Calu3 (cell line): ENCODE measurements at regions not wholly inside any gene's neighbourhood (a gene's known extent, or its start where the extent isn't known, plus 50 kb on each side); places are given as distances from the start of the nearest gene placed in this dataset.
A peak's percentile ranks its signal among the peaks of the same experiment; 100 is the strongest.

Source experiments
- BruUV-seq: library from RNA; stranded (reverse); fragments of 400-500 nt; replicated peaks from 2 replicates; lab custom pipeline; 2021; lab: Mats Ljungman, UMichigan
- CTCF ChIA-PET: fragments of 300-600 bp; sonication (Branson Sonifier 250); formaldehyde crosslinking; loops from one replicate; lab custom pipeline; 2022; ENCODE audit warnings: antibody characterized with exemption; lab: Charles Lee
- DNase-seq: peaks from one replicate; pipeline ENCODE4 v3.0.0; 2022
- H3K27ac Mint-ChIP-seq: one replicate; pipeline ENCODE4 v1.8.0; 2022; ENCODE audit warnings: mixed read lengths; ENCODE audit not compliant: unreplicated experiment
- H3K27me3 Mint-ChIP-seq: one replicate; pipeline ENCODE4 v1.8.0; 2022; ENCODE audit warnings: mixed read lengths; ENCODE audit not compliant: unreplicated experiment
- H3K36me3 Mint-ChIP-seq: one replicate; pipeline ENCODE4 v1.8.0; 2022; ENCODE audit warnings: mild to moderate bottlenecking, moderate library complexity, mixed read lengths; ENCODE audit not compliant: insufficient read depth, unreplicated experiment
- H3K4me1 Mint-ChIP-seq: one replicate; pipeline ENCODE4 v1.8.0; 2022; ENCODE audit warnings: mild to moderate bottlenecking, low read depth, mixed read lengths; ENCODE audit not compliant: unreplicated experiment
- H3K4me3 Mint-ChIP-seq: one replicate; pipeline ENCODE4 v1.8.0; 2022; ENCODE audit warnings: mild to moderate bottlenecking, low read depth, moderate library complexity, mixed read lengths; ENCODE audit not compliant: unreplicated experiment
- H3K9me3 Mint-ChIP-seq: one replicate; pipeline ENCODE4 v1.8.0; 2022; ENCODE audit warnings: low read depth, mixed read lengths; ENCODE audit not compliant: unreplicated experiment
- intact Hi-C: fragments of 100-400 bp; cut with micrococcal nuclease; formaldehyde crosslinking; loops from one replicate; pipeline ENCODE4 v1.10.0; 2022; ENCODE audit not compliant: unreplicated experiment
- TF ChIP-seq, protein P1 (sequence below): fragments of 200-600 bp; IDR thresholded peaks from one replicate; pipeline ENCODE4 v1.8.0; 2022; ENCODE audit warnings: antibody characterized with exemption; ENCODE audit not compliant: unreplicated experiment

DNA sequence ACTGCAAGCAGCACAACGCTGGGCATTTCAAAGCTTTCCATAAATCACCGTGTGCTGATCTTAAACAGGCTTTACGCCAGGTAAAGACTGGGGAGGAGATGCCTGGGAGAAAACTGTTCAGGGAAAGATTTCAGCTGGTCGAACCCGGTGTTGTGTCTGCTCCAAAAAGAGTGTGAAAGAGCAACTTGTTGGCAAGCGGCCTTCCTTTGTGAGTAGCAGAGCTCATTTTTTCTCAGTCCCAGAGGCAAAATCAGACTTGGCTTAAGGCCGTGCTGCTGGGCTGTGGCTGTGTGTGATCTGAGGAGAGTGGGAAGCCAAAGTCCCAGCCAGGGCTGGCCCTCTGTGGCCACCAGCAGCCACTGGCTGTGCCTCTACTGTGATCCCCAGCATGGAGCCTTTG, 75.7 kb upstream of the E2F8 start:
- Mint-ChIP-seq H3K4me3 (no peak overlapping the region), H3K27me3 (peaks cover 72% of the 10 kb centered on the region), H3K36me3 (no peaks in the 10 kb centered on the region), H3K9me3 (no peaks in the 10 kb centered on the region), H3K27ac (no peak overlapping the region), H3K4me1 (no peaks in the 10 kb centered on the region)
- intact Hi-C loops = no loop called here
- DNase-seq = no peak
- CTCF ChIA-PET = no interaction called here
- TF ChIP-seq, protein P1, sequence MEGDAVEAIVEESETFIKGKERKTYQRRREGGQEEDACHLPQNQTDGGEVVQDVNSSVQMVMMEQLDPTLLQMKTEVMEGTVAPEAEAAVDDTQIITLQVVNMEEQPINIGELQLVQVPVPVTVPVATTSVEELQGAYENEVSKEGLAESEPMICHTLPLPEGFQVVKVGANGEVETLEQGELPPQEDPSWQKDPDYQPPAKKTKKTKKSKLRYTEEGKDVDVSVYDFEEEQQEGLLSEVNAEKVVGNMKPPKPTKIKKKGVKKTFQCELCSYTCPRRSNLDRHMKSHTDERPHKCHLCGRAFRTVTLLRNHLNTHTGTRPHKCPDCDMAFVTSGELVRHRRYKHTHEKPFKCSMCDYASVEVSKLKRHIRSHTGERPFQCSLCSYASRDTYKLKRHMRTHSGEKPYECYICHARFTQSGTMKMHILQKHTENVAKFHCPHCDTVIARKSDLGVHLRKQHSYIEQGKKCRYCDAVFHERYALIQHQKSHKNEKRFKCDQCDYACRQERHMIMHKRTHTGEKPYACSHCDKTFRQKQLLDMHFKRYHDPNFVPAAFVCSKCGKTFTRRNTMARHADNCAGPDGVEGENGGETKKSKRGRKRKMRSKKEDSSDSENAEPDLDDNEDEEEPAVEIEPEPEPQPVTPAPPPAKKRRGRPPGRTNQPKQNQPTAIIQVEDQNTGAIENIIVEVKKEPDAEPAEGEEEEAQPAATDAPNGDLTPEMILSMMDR = no peak
- no TSS peak for BruUV-seq

DNA sequence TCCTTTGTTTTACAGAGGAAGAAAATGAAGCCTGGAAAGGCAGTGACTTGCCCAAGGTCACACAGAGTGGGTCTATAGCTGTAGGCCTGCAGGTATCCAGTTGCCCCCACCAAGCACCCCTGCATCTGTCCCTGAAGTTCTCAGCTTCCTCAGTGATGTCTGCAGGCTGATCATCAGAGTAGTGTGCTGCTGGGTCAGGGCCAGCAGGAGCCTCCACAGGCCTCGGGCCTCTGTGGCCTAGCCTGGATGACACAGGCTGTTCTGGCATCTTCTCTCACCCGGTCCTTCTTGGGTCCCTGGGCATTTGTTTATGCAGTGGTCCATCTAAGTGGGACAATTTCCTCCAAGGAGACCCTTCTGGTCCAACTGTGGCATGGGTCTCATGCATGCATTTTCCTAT, 74.8 kb upstream of the E2F8 start:
- peaks cover 71% of the 10 kb centered on the region for H3K27me3 Mint-ChIP-seq
- no peaks in the 10 kb centered on the region for H3K36me3 Mint-ChIP-seq
- no peaks in the 10 kb centered on the region for H3K4me1 Mint-ChIP-seq
- no peaks in the 10 kb centered on the region for H3K9me3 Mint-ChIP-seq
- no peak overlapping the region for H3K4me3 Mint-ChIP-seq
- H3K27ac Mint-ChIP-seq = no peak overlapping the region
- no TSS peak for BruUV-seq
- CTCF ChIA-PET = no interaction called here
- TF ChIP-seq, protein P1 = no peak
- no peak for DNase-seq
- intact Hi-C loops = no loop called here

DNA sequence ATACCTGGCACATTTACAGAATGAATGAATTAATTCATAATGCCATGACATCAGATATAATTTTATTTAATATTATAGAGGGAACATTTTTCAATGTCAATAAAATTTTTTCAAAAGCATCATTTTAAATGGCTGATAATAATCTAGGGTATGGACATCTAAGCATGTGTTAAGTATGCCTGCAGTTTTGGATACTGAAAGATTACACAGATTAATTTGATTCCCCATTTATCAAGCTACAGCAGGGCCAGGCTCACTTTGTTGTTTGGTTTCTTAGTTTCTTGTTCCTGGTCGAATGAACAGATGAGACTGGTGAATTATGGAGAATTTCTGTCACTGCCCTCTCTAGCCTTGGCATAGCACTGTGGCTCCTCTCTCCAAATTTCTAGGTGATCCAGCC, 72.4 kb upstream of the E2F8 start:
- TF ChIP-seq, protein P1 = no peak
- Mint-ChIP-seq H3K27me3 (peaks cover 70% of the 10 kb centered on the region), H3K4me3 (no peak overlapping the region), H3K4me1 (no peaks in the 10 kb centered on the region), H3K36me3 (no peaks in the 10 kb centered on the region), H3K9me3 (no peaks in the 10 kb centered on the region), H3K27ac (no peak overlapping the region)
- BruUV-seq = no TSS peak
- DNase-seq = no peak
- CTCF ChIA-PET = interaction anchor here (1.1 kb wide), 1 partner anchor 13 kb away, joined by 3 read pairs; no protein-coding TSS in a partner anchor
- intact Hi-C loops = loop anchor here (5.0 kb wide), 1 partner anchor 241 kb away; no protein-coding TSS in a partner anchor

DNA sequence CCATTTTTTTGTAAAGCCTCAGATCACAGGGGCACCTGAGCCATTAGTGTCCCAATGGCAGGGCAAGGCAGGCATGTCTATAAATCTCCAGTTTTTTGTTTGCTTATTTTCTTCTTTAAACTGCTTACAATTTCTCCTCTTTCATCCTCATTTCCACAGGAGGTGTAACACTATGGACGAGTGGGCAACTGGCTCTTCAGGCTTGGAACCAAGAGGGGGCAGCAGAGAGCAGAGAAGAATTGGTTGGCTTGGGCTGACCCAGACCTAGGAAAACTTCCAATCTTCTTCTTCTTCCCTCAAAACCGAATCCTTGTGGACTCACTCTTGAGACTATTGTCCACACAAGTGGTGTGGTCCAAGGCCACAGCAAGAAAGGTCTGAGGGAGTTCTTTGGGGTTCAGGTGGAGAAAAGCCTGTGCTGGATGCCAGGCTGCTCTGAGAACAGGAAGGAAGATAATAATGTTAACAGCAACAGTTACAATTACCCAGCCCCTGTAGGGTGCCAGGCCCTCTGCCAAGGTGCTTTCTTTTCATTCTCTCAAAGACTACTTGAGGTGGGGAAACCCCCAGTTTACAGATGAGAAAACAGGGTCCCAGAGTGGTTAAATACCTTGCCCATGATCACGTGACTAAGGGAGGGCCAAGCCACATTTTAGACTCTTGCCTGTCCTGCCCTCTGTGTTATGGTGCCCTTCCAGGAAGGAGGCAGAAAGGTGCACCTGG, 70.7 kb upstream of the E2F8 start:
- Mint-ChIP-seq H3K4me1 (no peaks in the 10 kb centered on the region), H3K9me3 (no peaks in the 10 kb centered on the region), H3K27ac (no peak overlapping the region), H3K36me3 (no peaks in the 10 kb centered on the region), H3K4me3 (no peak overlapping the region), H3K27me3 (peaks cover 70% of the 10 kb centered on the region)
- BruUV-seq = no TSS peak
- TF ChIP-seq, protein P1 = peak; percentile 81
- CTCF ChIA-PET = interaction anchor here (0.7 kb wide), 1 partner anchor 131 kb away, joined by 3 read pairs; no protein-coding TSS in a partner anchor
- intact Hi-C loops = loop anchor here (5.0 kb wide), 1 partner anchor 239 kb away; no protein-coding TSS in a partner anchor
- peak; percentile 79 for DNase-seq
